ENCODE measurements at regions not wholly inside any gene's neighbourhood (a gene's known extent, or its start where the extent isn't known, plus 50 kb on each side); places are given as distances from the start of the nearest gene placed in this dataset.

- H3K4me1 Mint-ChIP-seq (ENCODE audit: low read depth), result no peaks in the 10 kb centered on the region
- H3K4me3 Mint-ChIP-seq, result no peak overlapping the region
- H3K27me3 Mint-ChIP-seq, result peaks cover 5% of the 10 kb centered on the region
- intact Hi-C loops (cut with micrococcal nuclease), result no loop called here
- H3K27ac Mint-ChIP-seq, result no peak overlapping the region
- no peaks in the 10 kb centered on the region for H3K9me3 Mint-ChIP-seq
- no peaks in the 10 kb centered on the region for H3K36me3 Mint-ChIP-seq (ENCODE audit: low read depth)
Measured at GRCh38 chr17:62187681-62188080, 122.6 kb upstream of the MED13 start.

- H3K27ac Mint-ChIP-seq, result no peak overlapping the region
- no peaks in the 10 kb centered on the region for H3K36me3 Mint-ChIP-seq (ENCODE audit: low read depth)
- H3K27me3 Mint-ChIP-seq, result peaks cover 5% of the 10 kb centered on the region
- H3K9me3 Mint-ChIP-seq, result no peaks in the 10 kb centered on the region
- H3K4me3 Mint-ChIP-seq, result no peak overlapping the region
- intact Hi-C loops (cut with micrococcal nuclease), result no loop called here
- no peaks in the 10 kb centered on the region for H3K4me1 Mint-ChIP-seq (ENCODE audit: low read depth)
Measured at GRCh38 chr17:62186841-62187240, 121.8 kb upstream of the MED13 start.

- intact Hi-C loops (cut with micrococcal nuclease), result no loop called here
- no peak overlapping the region for H3K4me3 Mint-ChIP-seq
- H3K36me3 Mint-ChIP-seq (ENCODE audit: low read depth), result no peaks in the 10 kb centered on the region
- H3K9me3 Mint-ChIP-seq, result peaks cover 14% of the 10 kb centered on the region
- no peaks in the 10 kb centered on the region for H3K27me3 Mint-ChIP-seq
- peaks cover 12% of the 10 kb centered on the region for H3K4me1 Mint-ChIP-seq (ENCODE audit: low read depth)
- no peak overlapping the region for H3K27ac Mint-ChIP-seq
Measured at GRCh38 chr17:62180772-62181171, 115.7 kb upstream of the MED13 start.

DNA sequence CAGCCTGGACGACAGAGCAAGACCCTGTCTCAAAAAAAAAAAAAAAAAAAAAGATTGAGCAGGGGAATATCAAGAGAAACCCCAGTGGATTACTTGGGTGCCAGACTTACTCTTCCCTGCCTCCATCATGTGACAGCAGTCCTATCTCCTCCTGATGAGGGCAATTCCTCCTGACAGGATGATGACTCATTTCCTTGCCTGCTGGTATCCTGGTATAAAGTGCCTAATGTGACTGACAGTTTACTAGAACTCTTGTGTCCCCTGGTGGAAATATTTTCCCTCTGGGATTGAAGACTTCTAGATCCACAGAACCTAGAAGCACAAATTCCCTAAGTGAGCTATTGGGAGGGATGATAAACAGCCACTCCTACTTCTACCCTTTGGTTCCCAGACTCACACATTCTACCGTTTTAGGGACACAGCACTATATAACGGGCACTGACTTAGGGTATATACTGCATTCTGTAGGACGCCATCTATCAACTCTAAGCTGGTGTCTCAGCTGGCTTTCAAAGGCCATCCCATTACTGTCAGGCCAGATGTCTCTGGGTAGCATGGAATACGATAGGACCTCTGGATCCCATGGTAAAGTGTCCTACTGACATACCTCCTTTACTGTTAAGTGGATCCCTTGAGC is 114.6 kb upstream of the MED13 start:
- Mint-ChIP-seq H3K4me3 (no peak overlapping the region), H3K4me1 (ENCODE audit: low read depth) (peaks cover 12% of the 10 kb centered on the region)
- intact Hi-C loops (cut with micrococcal nuclease), result no loop called here

DNA sequence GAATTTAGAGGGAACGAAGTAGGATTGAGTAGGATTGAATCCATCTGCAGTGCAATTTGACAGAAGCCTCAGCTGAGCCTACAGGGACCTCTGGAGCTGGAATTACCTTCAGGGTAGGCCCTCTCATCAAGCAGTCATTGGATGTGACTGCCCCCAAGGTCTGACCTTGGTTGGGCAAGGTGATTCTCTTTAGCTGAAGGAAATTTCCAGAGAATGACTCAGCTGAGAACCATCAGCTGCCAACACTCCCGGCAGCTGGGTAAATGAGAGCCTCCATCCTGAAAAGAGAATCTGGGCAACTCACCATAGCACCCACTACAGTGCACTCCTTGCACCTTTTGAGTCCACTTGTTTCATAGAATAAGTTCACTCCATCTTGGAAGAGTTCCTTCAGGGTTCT is 113.5 kb upstream of the MED13 start:
- Mint-ChIP-seq H3K9me3 (peaks cover 14% of the 10 kb centered on the region), H3K4me3 (no peak overlapping the region), H3K27ac (no peak overlapping the region), H3K27me3 (no peaks in the 10 kb centered on the region), H3K4me1 (ENCODE audit: low read depth) (peaks cover 12% of the 10 kb centered on the region), H3K36me3 (ENCODE audit: low read depth) (no peaks in the 10 kb centered on the region)
- intact Hi-C loops (cut with micrococcal nuclease), result no loop called here

More for the DNA sequence above, 114.6 kb upstream of the MED13 start:
- Mint-ChIP-seq H3K27me3 (no peaks in the 10 kb centered on the region), H3K36me3 (ENCODE audit: low read depth) (no peaks in the 10 kb centered on the region), H3K9me3 (peaks cover 14% of the 10 kb centered on the region), H3K27ac (no peak overlapping the region)

GRCh38 chr17:62172492-62173291 is 107.6 kb upstream of the MED13 start:
- H3K4me1 Mint-ChIP-seq (ENCODE audit: low read depth), result peaks cover 29% of the 10 kb centered on the region
- no peak overlapping the region for H3K27ac Mint-ChIP-seq
- intact Hi-C loops (cut with micrococcal nuclease), result no loop called here
- no peaks in the 10 kb centered on the region for H3K36me3 Mint-ChIP-seq (ENCODE audit: low read depth)
- H3K27me3 Mint-ChIP-seq, result no peaks in the 10 kb centered on the region
- H3K4me3 Mint-ChIP-seq, result no peak overlapping the region
- H3K9me3 Mint-ChIP-seq, result no peaks in the 10 kb centered on the region

- H3K27ac Mint-ChIP-seq, result no peak overlapping the region
- H3K36me3 Mint-ChIP-seq (ENCODE audit: low read depth), result no peaks in the 10 kb centered on the region
- H3K27me3 Mint-ChIP-seq, result peaks cover 2% of the 10 kb centered on the region
- intact Hi-C loops (cut with micrococcal nuclease), result loop anchor here (10.0 kb wide), 1 partner anchor 48 kb away; no protein-coding TSS in a partner anchor
- peaks cover 23% of the 10 kb centered on the region for H3K4me1 Mint-ChIP-seq (ENCODE audit: low read depth)
- no peak overlapping the region for H3K4me3 Mint-ChIP-seq
- H3K9me3 Mint-ChIP-seq, result no peaks in the 10 kb centered on the region
Measured at GRCh38 chr17:62167076-62167475, 102.0 kb upstream of the MED13 start.

- intact Hi-C loops (cut with micrococcal nuclease), result loop anchor here (10.0 kb wide), 1 partner anchor 50 kb away; no protein-coding TSS in a partner anchor
- Mint-ChIP-seq H3K4me3 (no peak overlapping the region), H3K4me1 (ENCODE audit: low read depth) (peaks cover 14% of the 10 kb centered on the region), H3K27me3 (peaks cover 2% of the 10 kb centered on the region), H3K27ac (no peak overlapping the region), H3K36me3 (ENCODE audit: low read depth) (no peaks in the 10 kb centered on the region), H3K9me3 (no peaks in the 10 kb centered on the region)
Measured at GRCh38 chr17:62164747-62165722, 100.0 kb upstream of the MED13 start.

DNA sequence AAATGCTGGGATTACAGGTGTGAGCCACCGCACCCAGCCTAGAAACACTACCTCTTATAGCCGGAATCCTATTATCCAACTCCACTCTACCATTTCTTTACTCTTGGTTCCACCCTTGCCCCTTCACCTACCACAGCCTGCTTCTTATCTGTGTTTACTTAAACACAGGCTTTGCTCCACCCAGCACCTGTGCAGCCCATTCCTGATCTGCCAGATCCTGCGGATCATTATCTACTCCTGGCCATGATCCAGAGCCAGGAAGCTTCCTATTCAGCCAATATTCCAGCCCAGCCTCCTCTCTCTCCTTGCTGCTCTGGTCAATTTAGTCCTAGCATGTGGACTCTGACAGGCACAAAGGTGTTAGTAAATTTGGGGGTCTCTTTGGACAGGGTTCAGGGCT is 98.8 kb upstream of the MED13 start:
- Mint-ChIP-seq H3K27ac (no peak overlapping the region), H3K9me3 (no peaks in the 10 kb centered on the region), H3K36me3 (ENCODE audit: low read depth) (no peaks in the 10 kb centered on the region), H3K4me3 (no peak overlapping the region), H3K27me3 (peaks cover 2% of the 10 kb centered on the region), H3K4me1 (ENCODE audit: low read depth) (peaks cover 18% of the 10 kb centered on the region)
- intact Hi-C loops (cut with micrococcal nuclease), result loop anchor here (10.0 kb wide), 1 partner anchor 51 kb away; no protein-coding TSS in a partner anchor

DNA sequence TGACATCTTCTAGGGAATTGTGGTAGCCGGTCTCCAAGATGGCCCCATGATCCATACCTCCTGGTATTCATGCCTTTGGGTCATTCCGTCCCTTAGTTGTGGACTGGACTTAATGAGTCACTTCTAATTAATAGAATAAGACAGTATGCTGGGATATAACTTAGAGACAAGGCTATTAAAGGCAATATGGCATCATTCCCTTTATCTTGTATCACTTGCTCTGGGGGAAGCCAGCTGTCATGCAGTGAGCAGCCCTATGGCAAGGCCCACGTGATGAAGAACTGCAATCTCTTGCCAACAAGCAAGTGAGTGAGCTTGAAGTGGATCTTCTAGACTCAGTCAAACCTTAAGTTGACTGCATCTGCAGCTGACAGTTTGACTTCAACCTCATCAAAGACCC is 97.8 kb upstream of the MED13 start:
- Mint-ChIP-seq H3K27ac (no peak overlapping the region), H3K9me3 (no peaks in the 10 kb centered on the region), H3K27me3 (peaks cover 2% of the 10 kb centered on the region), H3K4me1 (ENCODE audit: low read depth) (peaks cover 14% of the 10 kb centered on the region), H3K4me3 (no peak overlapping the region), H3K36me3 (ENCODE audit: low read depth) (no peaks in the 10 kb centered on the region)
- intact Hi-C loops (cut with micrococcal nuclease), result loop anchor here (10.0 kb wide), 1 partner anchor 52 kb away; no protein-coding TSS in a partner anchor

DNA sequence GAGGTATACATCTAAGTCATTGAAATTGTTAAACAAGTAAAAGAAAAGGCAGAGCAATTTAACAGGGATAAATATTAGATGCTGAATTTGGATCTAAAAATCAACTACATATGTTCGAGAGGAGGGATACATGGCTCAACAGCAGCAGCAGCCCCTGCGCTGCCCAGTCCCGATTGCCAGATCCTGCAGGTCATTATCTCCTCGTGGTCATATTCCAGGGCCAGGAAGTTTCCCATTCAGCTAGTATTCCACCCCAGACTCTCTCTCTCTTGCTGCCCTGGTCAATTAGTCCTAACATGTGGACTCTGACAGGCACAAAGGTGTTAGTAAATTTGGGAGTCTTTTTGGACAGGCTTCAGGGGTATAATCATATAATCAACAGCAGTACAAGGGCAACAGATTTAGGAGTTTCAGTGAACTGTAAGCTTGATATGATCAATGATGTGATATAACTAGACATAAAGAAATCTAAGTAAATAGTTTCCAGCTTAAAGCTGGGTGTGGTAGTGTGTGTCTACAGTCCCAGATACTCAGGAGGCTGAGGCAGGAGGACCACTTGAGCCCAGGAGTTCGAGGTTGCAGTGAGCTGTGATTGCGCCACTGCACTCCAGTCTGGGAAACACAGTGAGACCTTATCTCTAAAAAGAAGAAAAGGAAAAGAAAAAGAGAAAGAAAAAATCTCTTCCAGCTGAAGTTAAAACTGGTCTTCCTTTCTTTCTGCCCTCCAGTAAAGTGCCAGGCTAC is 96.5 kb upstream of the MED13 start:
- Mint-ChIP-seq H3K36me3 (ENCODE audit: low read depth) (no peaks in the 10 kb centered on the region), H3K9me3 (no peaks in the 10 kb centered on the region), H3K4me1 (ENCODE audit: low read depth) (peaks cover 13% of the 10 kb centered on the region), H3K4me3 (no peak overlapping the region), H3K27me3 (peaks cover 2% of the 10 kb centered on the region), H3K27ac (no peak overlapping the region)
- intact Hi-C loops (cut with micrococcal nuclease), result loop anchor here (10.0 kb wide), 1 partner anchor 53 kb away; no protein-coding TSS in a partner anchor

DNA sequence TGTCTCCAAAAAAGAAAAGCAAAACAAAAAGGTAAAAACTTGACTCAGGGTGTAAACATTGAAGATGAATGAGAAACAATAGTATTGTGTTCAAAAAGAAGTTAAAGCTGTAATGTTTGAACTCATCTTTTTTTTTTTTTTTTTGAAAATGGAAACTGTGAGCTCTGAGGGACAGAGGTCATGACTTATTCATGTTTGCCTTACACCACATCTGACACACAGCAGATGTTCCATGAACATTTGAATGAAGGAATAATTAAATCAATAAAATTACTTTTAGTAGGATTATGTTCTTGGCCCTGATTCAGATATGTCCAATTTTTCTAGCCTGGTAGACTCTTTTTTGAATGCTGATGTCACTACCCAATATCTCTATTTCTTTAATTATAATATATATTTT is 95.7 kb upstream of the MED13 start:
- Mint-ChIP-seq H3K36me3 (ENCODE audit: low read depth) (no peaks in the 10 kb centered on the region), H3K27me3 (peaks cover 4% of the 10 kb centered on the region), H3K4me1 (ENCODE audit: low read depth) (peaks cover 13% of the 10 kb centered on the region), H3K27ac (no peak overlapping the region), H3K9me3 (no peaks in the 10 kb centered on the region), H3K4me3 (no peak overlapping the region)
- intact Hi-C loops (cut with micrococcal nuclease), result loop anchor here (10.0 kb wide), 1 partner anchor 54 kb away; no protein-coding TSS in a partner anchor

- peaks cover 13% of the 10 kb centered on the region for H3K4me1 Mint-ChIP-seq (ENCODE audit: low read depth)
- peaks cover 4% of the 10 kb centered on the region for H3K27me3 Mint-ChIP-seq
- H3K4me3 Mint-ChIP-seq, result peak overlapping the region; percentile 27
- H3K36me3 Mint-ChIP-seq (ENCODE audit: low read depth), result no peaks in the 10 kb centered on the region
- intact Hi-C loops (cut with micrococcal nuclease), result loop anchor here (10.0 kb wide), 1 partner anchor 55 kb away; no protein-coding TSS in a partner anchor
- peak overlapping the region; percentile 31 for H3K27ac Mint-ChIP-seq
- H3K9me3 Mint-ChIP-seq, result no peaks in the 10 kb centered on the region
Measured at GRCh38 chr17:62159994-62160393, 94.9 kb upstream of the MED13 start.
